Neural crest cell (in vitro differentiated cells): ENCODE measurements at regions not wholly inside any gene's neighbourhood (a gene's known extent, or its start where the extent isn't known, plus 50 kb on each side); places are given as distances from the start of the nearest gene placed in this dataset.

ENCODE experiments used
- DNase-seq: peaks from one replicate; pipeline ENCODE4 v3.0.0; 2021; ENCODE audit warnings: low read depth, mixed read lengths, low spot score
- H3K27ac Mint-ChIP-seq: one replicate; pipeline ENCODE4 v1.8.0; 2021; ENCODE audit warnings: mild to moderate bottlenecking, mixed read lengths; ENCODE audit not compliant: unreplicated experiment
- H3K27me3 Mint-ChIP-seq: 2 replicates; pipeline ENCODE4 v1.8.0; 2021; ENCODE audit warnings: low read depth, mild to moderate bottlenecking, mixed read lengths
- H3K36me3 Mint-ChIP-seq: 2 replicates; pipeline ENCODE4 v1.8.0; 2021; ENCODE audit warnings: low read depth, mild to moderate bottlenecking, mixed read lengths
- H3K4me1 Mint-ChIP-seq: 2 replicates; pipeline ENCODE4 v1.8.0; 2021; ENCODE audit warnings: mixed read lengths
- H3K4me3 Mint-ChIP-seq: one replicate; pipeline ENCODE4 v1.8.0; 2021; ENCODE audit warnings: mild to moderate bottlenecking, mixed read lengths
- H3K9me3 Mint-ChIP-seq: 2 replicates; pipeline ENCODE4 v1.8.0; 2021; ENCODE audit warnings: mixed read lengths
- CTCF ChIP-seq: fragments of 200-600 bp; sonication (generic); conservative IDR thresholded peaks from 2 replicates; pipeline ENCODE4 v1.5.0; 2021; ENCODE audit warnings: antibody characterized with exemption, mild to moderate bottlenecking

- no peak overlapping the region for H3K27ac Mint-ChIP-seq
- no peaks in the 10 kb centered on the region for H3K27me3 Mint-ChIP-seq
- no peak for TF ChIP-seq CTCF
- H3K36me3 Mint-ChIP-seq = no peaks in the 10 kb centered on the region
- peaks cover 2% of the 10 kb centered on the region for H3K9me3 Mint-ChIP-seq
- peaks cover 12% of the 10 kb centered on the region for H3K4me1 Mint-ChIP-seq
- H3K4me3 Mint-ChIP-seq = no peak overlapping the region
- no peak for DNase-seq
Observed at GRCh38 chr2:179348906-179349305, 84.3 kb upstream of the SESTD1 start.

GRCh38 chr2:179344970-179345369 lies 80.3 kb upstream of the SESTD1 start:
- DNase-seq = no peak
- H3K27ac Mint-ChIP-seq = peak overlapping the region; percentile 72
- H3K36me3 Mint-ChIP-seq = no peaks in the 10 kb centered on the region
- H3K4me3 Mint-ChIP-seq = no peak overlapping the region
- no peaks in the 10 kb centered on the region for H3K27me3 Mint-ChIP-seq
- no peak for TF ChIP-seq CTCF
- peaks cover 2% of the 10 kb centered on the region for H3K9me3 Mint-ChIP-seq
- H3K4me1 Mint-ChIP-seq = peaks cover 12% of the 10 kb centered on the region

- TF ChIP-seq CTCF = no peak
- Mint-ChIP-seq H3K9me3 (peaks cover 2% of the 10 kb centered on the region), H3K27me3 (no peaks in the 10 kb centered on the region), H3K27ac (peak overlapping the region; percentile 81), H3K36me3 (no peaks in the 10 kb centered on the region), H3K4me3 (no peak overlapping the region), H3K4me1 (peaks cover 12% of the 10 kb centered on the region)
- no peak for DNase-seq
Observed at GRCh38 chr2:179344280-179344964, 79.8 kb upstream of the SESTD1 start.

- Mint-ChIP-seq H3K9me3 (peaks cover 2% of the 10 kb centered on the region), H3K4me1 (peaks cover 12% of the 10 kb centered on the region), H3K36me3 (no peaks in the 10 kb centered on the region), H3K4me3 (no peak overlapping the region), H3K27me3 (no peaks in the 10 kb centered on the region), H3K27ac (no peak overlapping the region)
- no peak for TF ChIP-seq CTCF
- no peak for DNase-seq
Observed at GRCh38 chr2:179343945-179344279, 79.3 kb upstream of the SESTD1 start.

- no peak overlapping the region for H3K27ac Mint-ChIP-seq
- H3K27me3 Mint-ChIP-seq = no peaks in the 10 kb centered on the region
- H3K4me1 Mint-ChIP-seq = peaks cover 18% of the 10 kb centered on the region
- H3K9me3 Mint-ChIP-seq = no peaks in the 10 kb centered on the region
- H3K4me3 Mint-ChIP-seq = no peak overlapping the region
- no peak for DNase-seq
- no peaks in the 10 kb centered on the region for H3K36me3 Mint-ChIP-seq
- TF ChIP-seq CTCF = no peak
Observed at GRCh38 chr2:179341152-179341866, 76.7 kb upstream of the SESTD1 start.
